GM12875 (cell line): ENCODE measurements at regions not wholly inside any gene's neighbourhood (a gene's known extent, or its start where the extent isn't known, plus 50 kb on each side); places are given as distances from the start of the nearest gene placed in this dataset.

Experiments
- H3K4me3 ChIP-seq: one replicate; pipeline ENCODE4 v1.5.1; 2011; ENCODE audit warnings: low read depth, low read length, control low read depth
- CTCF ChIP-seq: IDR thresholded peaks from 2 replicates; pipeline ENCODE4 v1.5.1; 2011; ENCODE audit warnings: low read depth, mild to moderate bottlenecking, control low read depth, inconsistent platforms, low read length, moderate library complexity, borderline replicate concordance; ENCODE audit not compliant: insufficient read depth

- H3K4me3 ChIP-seq, result no peak overlapping the region
- TF ChIP-seq CTCF, result no peak
These were observed 198.3 kb upstream of the ZMIZ1 start for GRCh38 chr10:78870458-78870857.

GRCh38 chr10:78871796-78872195, 197.0 kb upstream of the ZMIZ1 start:
- no peak overlapping the region for H3K4me3 ChIP-seq
- no peak for TF ChIP-seq CTCF

- no peak overlapping the region for H3K4me3 ChIP-seq
- no peak for TF ChIP-seq CTCF
These were observed 195.4 kb upstream of the ZMIZ1 start for GRCh38 chr10:78873413-78873812.

GRCh38 chr10:78875331-78875877, 193.4 kb upstream of the ZMIZ1 start:
- H3K4me3 ChIP-seq, result no peak overlapping the region
- TF ChIP-seq CTCF, result no peak

GRCh38 chr10:78875932-78876331, 192.8 kb upstream of the ZMIZ1 start:
- TF ChIP-seq CTCF, result no peak
- no peak overlapping the region for H3K4me3 ChIP-seq

GRCh38 chr10:78876449-78876848, 192.3 kb upstream of the ZMIZ1 start:
- no peak for TF ChIP-seq CTCF
- H3K4me3 ChIP-seq, result no peak overlapping the region

- H3K4me3 ChIP-seq, result no peak overlapping the region
These were observed 189.1 kb upstream of the ZMIZ1 start for GRCh38 chr10:78879621-78880020.

More at GRCh38 chr10:78879621-78880020, 189.1 kb upstream of the ZMIZ1 start:
- no peak for TF ChIP-seq CTCF
